HG02610 (cell line): ENCODE measurements at regions not wholly inside any gene's neighbourhood (a gene's known extent, or its start where the extent isn't known, plus 50 kb on each side); places are given as distances from the start of the nearest gene placed in this dataset.
"Not testable (repeated sequence)": the region's sequence is repeated elsewhere in the genome, so short reads cannot be mapped to it uniquely, and the experiment has no call there.

Source experiments
- ATAC-seq: cut with Tn5 transposase; IDR thresholded peaks from one replicate; pipeline ENCODE4 v1.9.1; 2021; ENCODE audit warnings: mild to moderate bottlenecking, moderate library complexity; ENCODE audit not compliant: unreplicated experiment

- ATAC-seq: no peak
These were observed 50.2 kb upstream of the FAM174B start for GRCh38 chr15:92705764-92706163.

DNA sequence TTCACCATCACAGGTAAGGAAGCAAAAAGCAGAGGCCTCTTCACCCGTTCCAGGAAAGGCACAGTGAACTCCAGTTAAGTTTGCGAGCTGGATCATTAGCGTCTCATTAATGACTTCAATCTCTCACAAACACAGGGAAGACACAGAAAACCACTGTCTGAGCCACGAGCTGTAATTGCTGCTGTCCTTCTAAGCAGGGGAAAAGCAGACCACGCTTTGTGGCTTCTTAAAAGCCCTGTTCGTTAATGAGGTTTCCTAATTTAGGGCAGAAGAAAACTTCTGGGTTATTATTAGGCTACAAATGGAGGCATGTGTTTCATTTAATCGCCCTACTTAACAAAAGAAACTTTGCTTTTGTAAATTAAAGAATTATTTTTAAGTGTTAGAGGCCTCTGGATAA, 50.6 kb upstream of the FAM174B start:
- no peak for ATAC-seq

DNA sequence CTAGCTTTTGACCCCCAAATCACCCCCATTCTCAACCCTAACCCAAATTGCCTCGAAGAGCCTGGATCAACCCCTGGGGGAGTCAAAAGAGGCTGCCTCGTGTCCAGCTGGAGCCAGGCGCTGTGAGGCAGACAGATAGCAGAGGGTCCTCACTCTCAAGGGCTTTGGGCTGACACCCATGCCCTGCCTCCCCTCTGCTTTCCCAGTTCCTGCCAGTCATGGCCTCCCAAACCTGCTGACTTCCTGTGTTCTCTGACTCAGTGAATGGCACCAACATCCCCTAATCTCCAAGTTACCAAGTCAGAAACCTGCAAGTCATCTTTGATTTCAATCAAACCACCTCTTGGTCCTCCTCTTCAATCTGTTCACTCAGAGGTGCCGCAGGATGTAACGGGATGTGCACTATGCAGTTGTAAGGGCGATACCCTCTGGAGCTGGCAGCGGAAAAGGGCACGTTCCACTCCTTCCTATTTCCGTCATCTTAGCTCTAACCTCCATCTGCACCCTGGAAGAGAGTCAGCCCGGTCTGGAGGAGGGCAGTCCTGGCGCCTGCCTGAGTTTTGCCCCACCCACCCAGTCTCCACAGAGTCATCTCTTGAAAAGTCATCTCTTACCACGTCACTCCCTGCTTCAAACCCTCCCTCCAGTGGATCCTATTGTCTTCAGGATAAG, 52.4 kb upstream of the FAM174B start:
- ATAC-seq: no peak

GRCh38 chr15:92708635-92709034, 53.1 kb upstream of the FAM174B start:
- ATAC-seq: no peak

- ATAC-seq: no peak
These were observed 53.7 kb upstream of the FAM174B start for GRCh38 chr15:92709110-92709790.

DNA sequence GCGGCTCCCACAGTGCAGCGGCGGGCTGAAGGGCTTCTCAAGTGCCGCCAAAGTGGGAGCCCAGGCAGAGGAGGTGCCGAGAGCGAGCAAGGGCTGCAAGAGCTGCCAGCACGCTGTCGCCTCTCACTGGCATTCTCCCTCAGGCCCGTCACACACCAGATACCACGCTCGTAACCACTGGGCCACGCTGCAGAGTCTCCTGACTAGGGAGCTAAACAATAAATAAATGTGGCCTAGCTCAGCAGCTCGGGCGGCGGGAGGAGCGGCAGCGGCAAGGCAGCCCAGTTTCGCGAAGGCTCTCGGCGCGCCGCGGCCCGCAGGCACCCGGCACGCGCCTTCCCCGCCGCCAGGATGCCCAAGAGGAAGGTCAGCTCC, 55.9 kb upstream of the FAM174B start:
- ATAC-seq: no peak

GRCh38 chr15:92714077-92714476, 58.5 kb upstream of the FAM174B start:
- peak; percentile 10 for ATAC-seq

DNA sequence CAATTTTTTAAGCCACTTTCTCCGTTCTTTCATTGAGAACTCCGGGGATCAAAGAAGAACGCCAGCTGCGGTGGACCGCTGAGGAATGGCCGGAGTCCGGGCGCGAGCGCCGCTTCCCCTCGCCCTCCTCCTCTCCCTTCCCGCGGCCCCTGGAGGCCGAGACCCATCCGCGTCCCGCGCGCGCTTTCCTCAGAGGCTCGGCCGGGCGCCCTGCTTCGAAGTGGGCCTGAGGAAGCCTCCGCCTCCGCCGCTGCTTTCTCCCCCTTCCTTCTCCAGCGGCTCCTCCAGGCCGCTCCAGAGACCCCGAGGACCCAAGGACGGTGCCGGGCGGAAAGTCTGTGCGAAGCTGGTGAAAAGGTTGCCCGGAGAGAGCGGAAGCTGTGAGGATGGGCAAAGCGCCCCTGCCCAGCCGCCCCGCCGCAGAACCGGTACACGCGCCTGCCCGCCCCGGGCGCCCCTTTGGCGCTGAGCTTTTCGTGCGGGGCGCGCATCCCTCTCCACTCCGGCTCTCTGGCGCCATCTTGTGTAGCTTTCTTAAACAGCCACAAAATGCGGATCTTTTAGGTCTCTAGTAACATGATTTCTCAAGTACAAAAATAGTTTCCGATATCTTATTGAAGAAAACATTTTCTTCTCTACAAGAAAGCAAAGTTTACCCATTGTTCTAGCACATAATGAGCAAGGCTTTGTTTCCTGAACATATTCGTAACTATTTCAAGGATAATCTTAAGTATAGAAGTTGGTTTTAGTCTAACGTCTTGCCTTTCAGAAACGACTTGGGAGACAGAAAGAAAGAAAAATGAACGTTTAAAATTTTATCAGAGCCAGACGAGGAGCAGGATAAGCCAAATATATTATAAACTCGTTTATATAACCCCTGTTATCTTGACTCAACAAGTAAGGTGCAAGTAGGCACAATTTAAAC, 59.2 kb upstream of the FAM174B start:
- ATAC-seq: peak; percentile 79

DNA sequence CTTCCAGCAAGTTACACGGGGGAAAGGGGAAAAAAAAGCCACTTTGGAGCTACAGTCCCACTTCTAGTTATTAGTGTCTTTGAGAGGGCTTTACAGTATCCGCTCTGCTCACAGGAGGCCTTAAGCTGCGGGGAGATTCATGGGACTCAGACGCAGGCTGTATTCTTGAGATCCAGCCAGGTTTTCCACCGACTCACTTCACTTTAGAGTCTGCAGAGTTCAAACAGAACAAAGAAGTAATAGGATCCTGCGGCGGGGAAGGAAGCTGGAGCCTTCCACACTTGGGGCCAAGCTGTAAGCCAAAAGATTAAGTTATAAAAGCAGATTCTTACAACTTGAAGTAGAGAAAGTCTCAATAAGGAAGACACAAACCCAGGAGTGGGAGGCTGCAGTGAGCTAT, 60.2 kb upstream of the FAM174B start:
- ATAC-seq: no peak

DNA sequence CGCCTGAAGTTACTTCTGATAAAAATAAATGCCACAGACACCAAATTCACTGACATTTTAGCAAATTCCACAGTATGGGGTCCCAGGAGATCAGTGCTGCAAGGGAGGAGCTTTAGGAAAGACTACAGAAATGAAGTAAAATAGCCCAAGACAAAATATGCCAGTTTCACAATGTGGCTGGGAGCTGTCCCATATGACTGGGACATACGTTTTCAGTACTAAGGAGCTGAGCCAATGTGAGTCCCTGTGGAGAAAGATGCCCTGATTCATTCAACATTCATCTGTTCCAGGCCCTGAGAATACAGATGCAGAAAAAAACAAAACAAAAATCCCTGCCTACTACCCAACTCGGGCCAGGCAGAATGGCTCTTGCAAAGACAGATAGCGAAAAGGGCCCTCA, 63.4 kb upstream of the FAM174B start:
- no peak for ATAC-seq

- ATAC-seq: no peak
These were observed 68.6 kb upstream of the FAM174B start for GRCh38 chr15:92724144-92724543.

DNA sequence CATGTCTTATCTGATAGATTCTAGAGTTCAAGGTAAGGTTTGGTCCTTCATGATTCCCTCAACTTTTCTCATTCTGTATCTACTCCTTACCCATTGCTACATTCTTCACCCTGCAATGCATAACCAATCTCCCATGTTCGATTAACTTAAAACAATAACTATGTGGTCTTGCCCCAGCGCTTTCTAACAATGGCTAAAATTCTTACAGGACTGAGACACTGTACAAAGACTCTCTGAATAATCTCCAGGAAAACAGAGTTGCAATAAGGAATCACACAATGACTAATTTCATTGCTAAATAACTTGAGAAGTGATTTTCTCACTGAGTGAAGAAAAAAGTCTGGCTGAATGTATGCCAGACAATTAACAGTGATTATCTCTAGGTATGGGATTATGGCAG, 69.6 kb upstream of the FAM174B start:
- ATAC-seq: no peak

GRCh38 chr15:92728266-92728665, 72.7 kb upstream of the FAM174B start:
- ATAC-seq: no peak

DNA sequence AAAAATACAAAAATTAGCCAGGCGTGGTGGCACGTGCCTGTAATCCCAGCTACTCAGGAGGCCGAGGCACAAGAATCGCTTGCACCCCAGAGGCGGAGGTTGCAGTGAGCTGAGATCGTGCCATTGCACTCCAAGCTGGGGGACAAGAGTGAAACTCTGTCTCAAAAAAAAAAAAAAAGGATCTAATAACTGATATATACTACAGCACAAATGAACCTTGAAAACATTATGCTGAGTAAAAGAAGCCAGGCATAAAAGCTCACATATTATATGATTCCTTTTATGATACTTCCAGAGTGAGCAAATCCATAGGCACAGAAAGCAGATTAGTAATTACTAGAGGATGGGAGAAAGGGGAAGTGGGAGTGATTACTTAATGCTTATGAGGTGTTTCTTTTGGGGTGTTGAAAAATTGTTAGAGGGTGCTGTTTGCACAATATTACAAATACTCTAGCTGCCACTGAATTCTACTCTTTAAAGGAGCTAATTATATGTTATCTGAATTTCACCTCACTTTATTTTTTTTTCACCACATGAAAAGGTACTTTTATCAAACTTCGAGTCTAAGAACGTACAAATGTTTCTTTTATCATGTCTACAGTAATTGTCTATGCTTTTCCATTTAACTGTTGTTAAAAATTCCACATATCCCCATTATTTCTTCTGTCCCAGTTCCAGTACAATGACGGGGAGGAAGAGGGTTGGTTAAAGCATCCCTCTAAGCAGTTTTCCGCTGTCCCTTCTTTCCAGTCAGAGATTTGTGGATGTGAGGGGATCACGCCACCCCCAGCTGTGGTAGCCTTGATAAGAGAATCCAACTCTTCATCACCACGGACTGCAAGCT, 77.7 kb upstream of the FAM174B start:
- no peak for ATAC-seq

DNA sequence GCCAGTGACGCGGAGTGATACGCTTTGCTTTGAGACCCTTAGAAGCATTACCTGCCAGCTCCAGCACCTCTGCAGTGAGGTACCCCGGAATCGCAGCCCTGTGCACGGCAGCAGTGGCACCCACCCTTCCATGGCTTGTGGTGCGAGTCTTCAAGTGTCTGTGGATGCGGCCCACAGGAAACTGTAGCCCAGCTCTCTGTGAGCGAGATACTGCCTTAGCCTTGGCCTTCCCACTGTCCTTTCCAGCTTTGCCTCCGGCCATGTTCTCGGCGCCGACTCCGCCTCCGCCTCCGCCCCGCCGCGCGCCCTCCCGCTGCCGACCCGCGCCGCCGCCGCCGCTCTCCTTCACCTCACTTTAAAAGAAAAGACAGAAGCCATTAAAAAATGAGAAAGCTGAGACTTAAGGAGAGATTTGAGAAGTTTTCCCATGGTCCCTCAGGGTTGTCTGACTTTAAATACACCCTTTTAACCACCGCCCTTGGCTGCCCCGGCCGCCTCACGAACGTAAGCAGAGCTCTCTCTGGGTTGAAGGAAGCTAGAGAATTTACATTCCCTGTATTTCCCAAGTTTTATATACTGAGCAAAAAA, 78.5 kb upstream of the FAM174B start:
- no peak for ATAC-seq

GRCh38 chr15:92739246-92739645, 83.7 kb upstream of the FAM174B start:
- not testable (repeated sequence) for ATAC-seq

DNA sequence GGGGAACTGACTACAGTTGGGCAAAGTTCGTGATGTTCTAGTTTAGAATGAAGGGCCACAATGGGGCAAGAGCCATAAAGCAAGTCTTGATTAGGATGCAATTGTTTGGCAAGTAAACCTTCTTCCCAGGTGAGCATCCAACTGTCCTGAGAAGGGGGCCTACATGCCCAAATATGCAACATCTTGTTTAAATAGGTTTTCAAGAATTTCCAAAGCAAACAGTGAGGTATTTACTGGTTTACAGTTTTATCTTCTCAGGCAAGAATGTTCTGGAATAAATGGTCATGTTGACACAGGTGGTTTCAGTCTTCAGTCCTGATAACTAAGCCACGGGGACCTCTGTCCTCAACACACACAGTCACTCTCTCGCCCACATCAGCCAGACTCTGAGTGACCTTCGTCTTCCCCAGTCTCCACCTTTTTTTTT, 90.3 kb upstream of the FAM174B start:
- no peak for ATAC-seq

GRCh38 chr15:92747047-92747446, 91.5 kb upstream of the FAM174B start:
- ATAC-seq: no peak

GRCh38 chr15:92749216-92749615, 93.6 kb upstream of the FAM174B start:
- ATAC-seq: no peak

- no peak for ATAC-seq
These were observed 94.4 kb upstream of the FAM174B start for GRCh38 chr15:92749946-92750345.
